ENCODE measurements at regions not wholly inside any gene's neighbourhood (a gene's known extent, or its start where the extent isn't known, plus 50 kb on each side); places are given as distances from the start of the nearest gene placed in this dataset.

GRCh38 chr6:112401083-112401482 lies 54.0 kb downstream of the RFPL4B start:
- DNase-seq (no peak), ATAC-seq (ENCODE audit: low FRiP score in 2 of 2) (no peak)
- Histone ChIP-seq H3K27ac (no peak overlapping the region), H3K9me3 (peaks cover 0 to 14% (median 0%) of the 10 kb centered on the region in 4 donors), H3K4me3 (no peak overlapping the region), H3K27me3 (no peaks in the 10 kb centered on the region), H3K4me1 (no peaks in the 10 kb centered on the region), H3K36me3 (no peaks in the 10 kb centered on the region)
- 88 to 96% methylated on average over 1 of the region's 1 CpG for WGBS, 2 donors
- TF ChIP-seq POLR2A (IDR thresholded peaks at IDR 0.05) (no peak), POLR2AphosphoS5 (IDR thresholded peaks at IDR 0.05) (no peak), EP300 (IDR thresholded peaks at IDR 0.05) (no peak)
- TF ChIP-seq, protein P1, sequence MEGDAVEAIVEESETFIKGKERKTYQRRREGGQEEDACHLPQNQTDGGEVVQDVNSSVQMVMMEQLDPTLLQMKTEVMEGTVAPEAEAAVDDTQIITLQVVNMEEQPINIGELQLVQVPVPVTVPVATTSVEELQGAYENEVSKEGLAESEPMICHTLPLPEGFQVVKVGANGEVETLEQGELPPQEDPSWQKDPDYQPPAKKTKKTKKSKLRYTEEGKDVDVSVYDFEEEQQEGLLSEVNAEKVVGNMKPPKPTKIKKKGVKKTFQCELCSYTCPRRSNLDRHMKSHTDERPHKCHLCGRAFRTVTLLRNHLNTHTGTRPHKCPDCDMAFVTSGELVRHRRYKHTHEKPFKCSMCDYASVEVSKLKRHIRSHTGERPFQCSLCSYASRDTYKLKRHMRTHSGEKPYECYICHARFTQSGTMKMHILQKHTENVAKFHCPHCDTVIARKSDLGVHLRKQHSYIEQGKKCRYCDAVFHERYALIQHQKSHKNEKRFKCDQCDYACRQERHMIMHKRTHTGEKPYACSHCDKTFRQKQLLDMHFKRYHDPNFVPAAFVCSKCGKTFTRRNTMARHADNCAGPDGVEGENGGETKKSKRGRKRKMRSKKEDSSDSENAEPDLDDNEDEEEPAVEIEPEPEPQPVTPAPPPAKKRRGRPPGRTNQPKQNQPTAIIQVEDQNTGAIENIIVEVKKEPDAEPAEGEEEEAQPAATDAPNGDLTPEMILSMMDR (IDR thresholded peaks at IDR 0.05) = no peak

DNA sequence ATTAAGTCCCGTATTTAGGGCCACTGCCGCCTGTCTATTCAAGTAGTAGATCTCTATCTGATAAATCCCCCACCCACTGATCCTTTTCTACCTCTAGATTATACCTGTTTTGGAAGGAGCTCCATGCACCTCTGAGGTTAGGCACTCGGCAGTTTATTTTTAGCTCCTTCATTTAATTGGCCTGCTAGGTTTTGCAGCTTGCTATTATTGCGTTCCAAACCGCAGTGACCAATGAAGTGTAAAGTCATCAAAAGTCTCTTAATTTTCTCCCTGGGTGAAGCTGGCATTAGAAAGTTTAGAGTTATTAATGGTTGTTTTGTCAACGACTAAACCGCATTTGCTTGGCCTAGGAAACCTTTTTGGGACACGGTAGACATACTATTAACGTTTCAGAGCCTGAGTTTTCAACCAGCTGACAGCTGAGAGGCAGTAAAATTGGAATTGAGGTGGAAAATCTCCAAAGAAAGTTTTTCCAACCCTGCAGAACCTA lies 60.0 kb downstream of the RFPL4B start:
- ATAC-seq (ENCODE audit: low FRiP score in 2 of 2) = no peak
- no peaks in the 10 kb centered on the region for H3K36me3 ChIP-seq
- no peak for DNase-seq
- TF ChIP-seq POLR2AphosphoS5 (IDR thresholded peaks at IDR 0.05) = no peak
- no peak for TF ChIP-seq POLR2A (IDR thresholded peaks at IDR 0.05)
- no peak for TF ChIP-seq EP300 (IDR thresholded peaks at IDR 0.05)
- TF ChIP-seq, protein P1 (IDR thresholded peaks at IDR 0.05) = no peak
- no peak overlapping the region for H3K27ac ChIP-seq
- 81 to 88% methylated on average over 9 of the region's 9 CpGs for WGBS, 2 donors
- no peak overlapping the region for H3K4me3 ChIP-seq
- no peaks in the 10 kb centered on the region for H3K27me3 ChIP-seq
- no peaks in the 10 kb centered on the region for H3K4me1 ChIP-seq
- H3K9me3 ChIP-seq = no peaks in the 10 kb centered on the region

GRCh38 chr6:112408522-112408921 lies 61.4 kb downstream of the RFPL4B start:
- DNase-seq (no peak), ATAC-seq (ENCODE audit: low FRiP score in 2 of 2) (no peak)
- TF ChIP-seq POLR2A (IDR thresholded peaks at IDR 0.05) = no peak
- TF ChIP-seq, protein P1 (IDR thresholded peaks at IDR 0.05) = no peak
- no peak for TF ChIP-seq EP300 (IDR thresholded peaks at IDR 0.05)
- no peak for TF ChIP-seq POLR2AphosphoS5 (IDR thresholded peaks at IDR 0.05)
- Histone ChIP-seq H3K27ac (no peak overlapping the region), H3K27me3 (no peaks in the 10 kb centered on the region), H3K4me3 (no peak overlapping the region), H3K4me1 (no peaks in the 10 kb centered on the region), H3K9me3 (no peaks in the 10 kb centered on the region), H3K36me3 (no peaks in the 10 kb centered on the region)
- 96% methylated on average over 10 of the region's 10 CpGs for WGBS, 2 donors

DNA sequence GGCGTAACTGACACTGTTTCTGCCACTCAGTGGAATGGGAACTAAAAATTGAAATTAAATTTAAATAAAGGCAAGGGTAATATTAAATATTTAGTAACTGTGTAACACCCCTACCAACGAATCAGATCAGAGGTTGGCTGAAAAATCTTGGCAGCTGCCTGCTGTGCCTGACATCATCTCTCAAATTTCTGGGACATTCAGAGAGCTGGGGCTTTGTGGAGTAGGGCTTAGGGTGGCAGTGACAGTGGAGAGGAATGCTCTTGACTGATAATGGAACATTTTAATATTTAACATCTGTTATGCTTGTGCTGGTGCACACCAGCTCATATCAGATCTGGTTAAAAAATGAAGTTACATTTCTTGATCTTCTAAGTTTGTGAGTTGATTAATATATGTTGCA lies 62.2 kb downstream of the RFPL4B start:
- Histone ChIP-seq H3K4me3 (no peak overlapping the region), H3K36me3 (no peaks in the 10 kb centered on the region), H3K27ac (no peak overlapping the region), H3K27me3 (no peaks in the 10 kb centered on the region), H3K9me3 (no peaks in the 10 kb centered on the region), H3K4me1 (no peaks in the 10 kb centered on the region)
- TF ChIP-seq POLR2AphosphoS5 (IDR thresholded peaks at IDR 0.05) (no peak), POLR2A (IDR thresholded peaks at IDR 0.05) (no peak), EP300 (IDR thresholded peaks at IDR 0.05) (no peak)
- TF ChIP-seq, protein P1 (IDR thresholded peaks at IDR 0.05) = no peak
- WGBS, 2 donors = 59 to 67% methylated on average over 2 of the region's 2 CpGs
- ATAC-seq (ENCODE audit: low FRiP score in 2 of 2) = peak in 1 of 2 donors; percentile 28
- no peak for DNase-seq

DNA sequence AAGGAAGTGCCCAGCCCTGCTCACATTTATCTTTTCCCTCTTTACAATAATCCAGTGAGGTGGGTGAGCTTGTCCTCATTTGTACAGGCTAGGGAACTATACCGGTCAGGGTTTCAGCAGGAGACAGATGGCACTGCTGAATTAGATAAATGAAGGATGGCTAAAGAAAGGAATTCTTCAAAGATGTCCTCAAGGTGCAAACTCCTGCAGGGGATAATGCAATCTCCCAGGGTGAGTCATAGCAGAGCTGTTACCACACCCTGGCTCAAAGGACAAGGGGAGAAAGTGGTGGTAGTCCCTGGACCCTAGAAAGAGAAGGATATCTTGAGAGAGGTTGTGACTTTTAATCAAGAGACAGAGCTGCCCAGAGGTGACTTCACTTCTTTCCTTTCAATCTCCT lies 66.7 kb downstream of the RFPL4B start:
- DNase-seq = no peak
- H3K4me1 ChIP-seq = no peaks in the 10 kb centered on the region
- WGBS, 2 donors = 64 to 74% methylated on average over 1 of the region's 1 CpG
- no peak for ATAC-seq (ENCODE audit: low FRiP score in 2 of 2)
- TF ChIP-seq, protein P1 (IDR thresholded peaks at IDR 0.05) = no peak
- TF ChIP-seq POLR2AphosphoS5 (IDR thresholded peaks at IDR 0.05) (no peak), EP300 (IDR thresholded peaks at IDR 0.05) (no peak), POLR2A (IDR thresholded peaks at IDR 0.05) (no peak)
- no peaks in the 10 kb centered on the region for H3K9me3 ChIP-seq
- no peaks in the 10 kb centered on the region for H3K27me3 ChIP-seq
- H3K4me3 ChIP-seq = no peak overlapping the region
- H3K36me3 ChIP-seq = no peaks in the 10 kb centered on the region
- H3K27ac ChIP-seq = no peak overlapping the region
